H1 (cell line): ENCODE measurements at regions not wholly inside any gene's neighbourhood (a gene's known extent, or its start where the extent isn't known, plus 50 kb on each side); places are given as distances from the start of the nearest gene placed in this dataset.

Experiments
- CBX8 ChIP-seq: fragments of 300-800, 300-1000 bp; sonication (generic); IDR thresholded peaks from 2 replicates; pipeline ENCODE4 v1.7.1; 2016; ENCODE audit warnings: low read depth, low read length, borderline replicate concordance
- CHD2 ChIP-seq: IDR thresholded peaks from 2 replicates; pipeline ENCODE4 v1.6.1; 2012; ENCODE audit warnings: low read length, improper control_type of control experiment
- CTCF ChIP-seq, 3 experiments: IDR thresholded peaks; 1 replicate in 2 of 3; 2 replicates in 1 of 3; pipeline versions ENCODE4 v1.5.1 to v1.6.1; 2011; ENCODE audit warnings: low read length in 3 of 3, mild to moderate bottlenecking in 3 of 3, inconsistent platforms in 2 of 3, low read depth in 1 of 3, moderate library complexity in 1 of 3; ENCODE audit not compliant: insufficient read depth in 1 of 3; ENCODE audit errors: control extremely low read depth in 1 of 3
- POLR2A ChIP-seq, 2 experiments: IDR thresholded peaks; 1 replicate in 1 of 2; 2 replicates in 1 of 2; pipeline ENCODE4 v1.6.1; 2011; ENCODE audit warnings: low read depth in 2 of 2, low read length in 2 of 2, mild to moderate bottlenecking in 2 of 2; ENCODE audit errors: control extremely low read depth in 1 of 2

GRCh38 chr1:191839891-191840290, 318.4 kb upstream of the RGS18 start:
- no peak for TF ChIP-seq CBX8
- no peak for TF ChIP-seq CTCF (IDR thresholded peaks at IDR 0.05; ENCODE audit: control extremely low read depth in 1 of 3, insufficient read depth in 1 of 3, low read depth in 1 of 3, low read length in 3 of 3)
- no peak for TF ChIP-seq POLR2A (IDR thresholded peaks at IDR 0.05; ENCODE audit: control extremely low read depth in 1 of 2, low read depth in 2 of 2, low read length in 2 of 2)
- no peak for TF ChIP-seq CHD2
